WTC11 (cell line): ENCODE measurements at regions not wholly inside any gene's neighbourhood (a gene's known extent, or its start where the extent isn't known, plus 50 kb on each side); places are given as distances from the start of the nearest gene placed in this dataset.
A peak's percentile ranks its signal among the peaks of the same experiment; 100 is the strongest.

Experiments used
- ATAC-seq: fragments of 200-7000 bp; cut with Tn5 transposase; 2 replicates; pipeline ENCODE4 v1.10.0; 2021; ENCODE audit warnings: mild to moderate bottlenecking, moderate library complexity
- CTCF ChIA-PET: fragments of 300-600 bp; sonication (Branson Sonifier 250); formaldehyde crosslinking; loops from one replicate; lab custom pipeline; 2021; ENCODE audit warnings: antibody characterized with exemption; lab: Charles Lee
- POLR2A ChIA-PET: fragments of 350-600 bp; sonication (Branson Sonifier 250); formaldehyde crosslinking; loops from one replicate; lab custom pipeline; 2021; ENCODE audit warnings: antibody characterized with exemption; lab: Charles Lee
- DNase-seq: peaks from one replicate; pipeline ENCODE4 v3.0.0; 2021; ENCODE audit warnings: low spot score
- H3K27ac Mint-ChIP-seq: 2 replicates; pipeline ENCODE4 v1.8.0; 2021; ENCODE audit warnings: mixed read lengths
- H3K27me3 Mint-ChIP-seq: 2 replicates; pipeline ENCODE4 v1.8.0; 2021; ENCODE audit warnings: low read depth, mild to moderate bottlenecking, moderate library complexity, mixed read lengths
- H3K36me3 Mint-ChIP-seq: 2 replicates; pipeline ENCODE4 v1.8.0; 2021; ENCODE audit warnings: mixed read lengths
- H3K4me1 Mint-ChIP-seq: 2 replicates; pipeline ENCODE4 v1.8.0; 2022; ENCODE audit warnings: mixed read lengths
- H3K4me3 Mint-ChIP-seq: 2 replicates; pipeline ENCODE4 v1.8.0; 2021; ENCODE audit warnings: mild to moderate bottlenecking, moderate library complexity, mixed read lengths
- H3K9me3 Mint-ChIP-seq: 2 replicates; pipeline ENCODE4 v1.8.0; 2021; ENCODE audit warnings: mixed read lengths
- FOXK1 ChIP-seq: sonication (generic); formaldehyde crosslinking; IDR thresholded peaks from 2 replicates; pipeline ENCODE4 v1.8.0; 2022; ENCODE audit warnings: mild to moderate bottlenecking, moderate library complexity, missing genetic modification reagents
- GABPB1 ChIP-seq: sonication (generic); formaldehyde crosslinking; IDR thresholded peaks from 2 replicates; pipeline ENCODE4 v1.8.1; 2023; ENCODE audit warnings: mild to moderate bottlenecking, missing genetic modification reagents
- HMGA2 ChIP-seq: fragments of 250-450 bp; sonication (Bioruptor Pico); IDR thresholded peaks from 2 replicates; pipeline ENCODE4 v1.4.0; 2021; ENCODE audit warnings: mild to moderate bottlenecking, moderate library complexity
- IRF2 ChIP-seq: sonication (generic); formaldehyde crosslinking; IDR thresholded peaks from 2 replicates; pipeline ENCODE4 v1.8.0; 2022; ENCODE audit warnings: low read depth, missing genetic modification reagents, borderline replicate concordance
- MYBL2 ChIP-seq: sonication (generic); formaldehyde crosslinking; IDR thresholded peaks from 2 replicates; pipeline ENCODE4 v1.8.1; 2023; ENCODE audit warnings: mild to moderate bottlenecking, moderate library complexity, missing genetic modification reagents
- NFE2L1 ChIP-seq: sonication (generic); formaldehyde crosslinking; IDR thresholded peaks from 2 replicates; pipeline ENCODE4 v1.8.1; 2023; ENCODE audit warnings: missing genetic modification reagents
- NFYB ChIP-seq: sonication (generic); formaldehyde crosslinking; conservative IDR thresholded peaks from 2 replicates; pipeline ENCODE4 v1.8.0; 2022; ENCODE audit warnings: low read depth, missing genetic modification reagents
- NR2C2 ChIP-seq: sonication (generic); formaldehyde crosslinking; IDR thresholded peaks from 2 replicates; pipeline ENCODE4 v1.8.0; 2022; ENCODE audit warnings: mild to moderate bottlenecking, missing genetic modification reagents
- NR3C1 ChIP-seq: sonication (generic); formaldehyde crosslinking; conservative IDR thresholded peaks from 2 replicates; pipeline ENCODE4 v1.8.1; 2023; ENCODE audit warnings: low read depth, mild to moderate bottlenecking, missing genetic modification reagents
- RORB ChIP-seq: fragments of 250-450 bp; sonication (Bioruptor Pico); IDR thresholded peaks from 2 replicates; pipeline ENCODE4 v1.9.0; 2021; ENCODE audit warnings: mild to moderate bottlenecking
- ZNF219 ChIP-seq: sonication (generic); formaldehyde crosslinking; IDR thresholded peaks from 2 replicates; pipeline ENCODE4 v1.8.0; 2023; ENCODE audit warnings: missing genetic modification reagents, mild to moderate bottlenecking, borderline replicate concordance
- ZNF416 ChIP-seq: fragments of 250-450 bp; sonication (Bioruptor Pico); IDR thresholded peaks from 2 replicates; pipeline ENCODE4 v1.9.0; 2021; ENCODE audit warnings: mild to moderate bottlenecking, inconsistent platforms
- TF ChIP-seq, protein P1 (sequence below): fragments of 250-450 bp; sonication (Bioruptor Pico); IDR thresholded peaks from 2 replicates; pipeline ENCODE4 v1.9.0; 2021; ENCODE audit warnings: mild to moderate bottlenecking
- TF ChIP-seq, protein P2 (sequence below): sonication (generic); formaldehyde crosslinking; IDR thresholded peaks from 2 replicates; pipeline ENCODE4 v1.8.1; 2023; ENCODE audit warnings: mild to moderate bottlenecking, missing genetic modification reagents, moderate library complexity
- TF ChIP-seq, protein P3 (sequence below): fragments of 250-450 bp; sonication (Bioruptor Pico); IDR thresholded peaks from 2 replicates; pipeline ENCODE4 v1.8.0; 2021; ENCODE audit warnings: mild to moderate bottlenecking
- TF ChIP-seq, protein P4 (sequence below): sonication (generic); formaldehyde crosslinking; IDR thresholded peaks from 2 replicates; pipeline ENCODE4 v1.8.1; 2022; ENCODE audit warnings: low read depth, missing genetic modification reagents, borderline replicate concordance
- TF ChIP-seq, protein P5 (sequence below): sonication (generic); formaldehyde crosslinking; IDR thresholded peaks from 2 replicates; pipeline ENCODE4 v1.8.0; 2022; ENCODE audit warnings: missing genetic modification reagents
- TF ChIP-seq, protein P6 (sequence below): sonication (generic); formaldehyde crosslinking; IDR thresholded peaks from 2 replicates; pipeline ENCODE4 v1.8.0; 2022; ENCODE audit warnings: mild to moderate bottlenecking, missing genetic modification reagents
- TF ChIP-seq, protein P7 (sequence below): fragments of 250-450 bp; sonication (Bioruptor Pico); IDR thresholded peaks from 2 replicates; pipeline ENCODE4 v1.9.0; 2021; ENCODE audit warnings: moderate library complexity, mild to moderate bottlenecking, inconsistent platforms, borderline replicate concordance

DNA sequence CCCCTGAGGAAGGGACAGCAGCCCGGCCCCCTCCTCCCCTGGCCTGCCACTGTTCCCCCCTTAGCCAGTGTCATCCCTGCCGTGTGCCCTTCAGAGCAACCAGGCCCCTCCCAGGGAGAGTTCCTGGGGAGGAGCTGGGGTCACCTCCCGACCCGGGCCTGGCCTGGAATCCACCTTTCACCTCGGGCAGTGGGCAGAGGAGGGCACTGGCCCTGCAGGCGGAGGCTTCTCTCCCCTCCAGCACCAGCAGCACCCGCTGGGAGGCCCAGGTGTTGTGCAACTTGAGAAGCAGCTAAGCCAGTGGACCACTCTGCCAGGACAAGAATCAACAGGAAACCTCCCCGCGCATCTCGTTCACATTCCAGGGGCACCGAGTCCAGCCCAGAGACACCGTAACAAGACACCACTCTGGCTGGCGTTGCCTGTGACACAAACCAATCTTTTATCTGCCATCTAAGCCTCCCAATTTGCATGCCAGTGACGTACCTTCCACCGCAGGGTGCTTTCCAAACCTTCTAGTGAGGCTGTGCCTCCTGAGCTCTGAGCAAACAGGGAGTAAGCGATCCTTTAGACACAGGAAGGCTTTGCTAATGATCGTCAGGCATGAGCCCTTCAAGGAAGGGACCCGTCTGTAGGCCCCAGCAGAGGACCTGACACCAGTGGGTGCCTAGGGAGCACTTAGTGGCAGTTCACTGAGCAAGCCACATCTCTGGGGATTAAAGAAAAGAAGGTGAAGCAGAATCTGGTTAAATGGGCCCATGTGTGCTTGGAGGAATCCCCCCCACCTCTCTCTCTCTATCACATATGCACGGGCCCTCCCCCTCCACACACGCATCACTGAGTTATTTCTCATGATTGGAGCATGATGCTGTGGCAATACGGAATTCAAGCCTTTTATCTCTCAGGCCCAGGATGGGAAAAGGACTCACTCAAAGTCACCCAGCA, 98.9 kb upstream of the TLE3 start (continued):
- TF ChIP-seq, protein P1, sequence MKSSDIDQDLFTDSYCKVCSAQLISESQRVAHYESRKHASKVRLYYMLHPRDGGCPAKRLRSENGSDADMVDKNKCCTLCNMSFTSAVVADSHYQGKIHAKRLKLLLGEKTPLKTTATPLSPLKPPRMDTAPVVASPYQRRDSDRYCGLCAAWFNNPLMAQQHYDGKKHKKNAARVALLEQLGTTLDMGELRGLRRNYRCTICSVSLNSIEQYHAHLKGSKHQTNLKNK (CRISPR knock-in tag) = no peak
- TF ChIP-seq MYBL2 (CRISPR knock-in tag) (no peak), ZNF416 (CRISPR knock-in tag) (no peak), GABPB1 (0 out of 2 replicates have a peak, but pooled peaks have one; percentile 19), FOXK1 (CRISPR knock-in tag) (0 out of 2 replicates have a peak, but pooled peaks have one; percentile 44), NR3C1 (CRISPR knock-in tag) (no peak), ZNF219 (no peak)
- TF ChIP-seq, protein P2, sequence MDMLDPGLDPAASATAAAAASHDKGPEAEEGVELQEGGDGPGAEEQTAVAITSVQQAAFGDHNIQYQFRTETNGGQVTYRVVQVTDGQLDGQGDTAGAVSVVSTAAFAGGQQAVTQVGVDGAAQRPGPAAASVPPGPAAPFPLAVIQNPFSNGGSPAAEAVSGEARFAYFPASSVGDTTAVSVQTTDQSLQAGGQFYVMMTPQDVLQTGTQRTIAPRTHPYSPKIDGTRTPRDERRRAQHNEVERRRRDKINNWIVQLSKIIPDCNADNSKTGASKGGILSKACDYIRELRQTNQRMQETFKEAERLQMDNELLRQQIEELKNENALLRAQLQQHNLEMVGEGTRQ (CRISPR knock-in tag) = no peak
- TF ChIP-seq, protein P3, sequence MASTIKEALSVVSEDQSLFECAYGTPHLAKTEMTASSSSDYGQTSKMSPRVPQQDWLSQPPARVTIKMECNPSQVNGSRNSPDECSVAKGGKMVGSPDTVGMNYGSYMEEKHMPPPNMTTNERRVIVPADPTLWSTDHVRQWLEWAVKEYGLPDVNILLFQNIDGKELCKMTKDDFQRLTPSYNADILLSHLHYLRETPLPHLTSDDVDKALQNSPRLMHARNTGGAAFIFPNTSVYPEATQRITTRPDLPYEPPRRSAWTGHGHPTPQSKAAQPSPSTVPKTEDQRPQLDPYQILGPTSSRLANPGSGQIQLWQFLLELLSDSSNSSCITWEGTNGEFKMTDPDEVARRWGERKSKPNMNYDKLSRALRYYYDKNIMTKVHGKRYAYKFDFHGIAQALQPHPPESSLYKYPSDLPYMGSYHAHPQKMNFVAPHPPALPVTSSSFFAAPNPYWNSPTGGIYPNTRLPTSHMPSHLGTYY (CRISPR knock-in tag) = no peak
- TF ChIP-seq, protein P4, sequence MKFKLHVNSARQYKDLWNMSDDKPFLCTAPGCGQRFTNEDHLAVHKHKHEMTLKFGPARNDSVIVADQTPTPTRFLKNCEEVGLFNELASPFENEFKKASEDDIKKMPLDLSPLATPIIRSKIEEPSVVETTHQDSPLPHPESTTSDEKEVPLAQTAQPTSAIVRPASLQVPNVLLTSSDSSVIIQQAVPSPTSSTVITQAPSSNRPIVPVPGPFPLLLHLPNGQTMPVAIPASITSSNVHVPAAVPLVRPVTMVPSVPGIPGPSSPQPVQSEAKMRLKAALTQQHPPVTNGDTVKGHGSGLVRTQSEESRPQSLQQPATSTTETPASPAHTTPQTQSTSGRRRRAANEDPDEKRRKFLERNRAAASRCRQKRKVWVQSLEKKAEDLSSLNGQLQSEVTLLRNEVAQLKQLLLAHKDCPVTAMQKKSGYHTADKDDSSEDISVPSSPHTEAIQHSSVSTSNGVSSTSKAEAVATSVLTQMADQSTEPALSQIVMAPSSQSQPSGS (CRISPR knock-in tag) = no peak

DNA sequence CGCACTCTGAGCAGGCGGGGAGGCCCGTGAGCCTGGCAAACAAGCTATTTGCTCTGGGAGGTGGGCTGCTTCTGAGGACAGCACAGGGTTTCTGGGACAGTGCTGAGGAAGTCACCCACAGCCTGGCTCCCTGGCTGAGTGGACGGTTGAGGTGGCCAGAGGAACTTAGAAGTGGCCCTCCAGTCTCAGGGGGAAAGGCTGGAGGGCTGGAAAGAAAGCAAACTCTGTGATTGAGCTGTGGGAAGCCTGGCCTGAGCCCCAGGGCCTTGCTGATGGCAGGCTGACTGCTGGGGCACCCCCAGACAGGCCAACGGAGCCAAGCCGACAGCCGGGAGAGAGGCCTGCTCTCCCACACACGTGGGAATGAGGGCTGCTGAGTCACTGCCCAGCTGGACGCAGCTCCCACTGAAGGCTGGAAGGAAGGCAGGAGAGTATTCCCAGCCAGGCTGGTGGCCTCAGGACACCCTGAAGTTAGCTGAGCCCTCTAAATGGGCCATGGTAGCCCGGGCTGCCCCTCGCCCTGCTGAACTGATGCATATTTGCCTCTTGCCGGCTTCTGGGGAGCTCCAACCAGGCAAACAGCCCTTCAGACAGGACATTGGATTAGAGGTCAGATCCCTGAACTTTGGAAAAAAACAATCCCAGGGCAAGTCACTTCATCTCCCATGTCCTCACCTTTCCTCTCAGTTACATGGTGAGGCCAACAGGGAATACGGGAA, 98.0 kb upstream of the TLE3 start:
- no peak for TF ChIP-seq MYBL2 (CRISPR knock-in tag)
- TF ChIP-seq NFE2L1 = 0 out of 2 replicates have a peak, but pooled peaks have one; percentile 27
- Mint-ChIP-seq H3K36me3 (peaks cover 12% of the 10 kb centered on the region), H3K4me1 (peaks cover 52% of the 10 kb centered on the region), H3K4me3 (no peak overlapping the region), H3K27ac (no peak overlapping the region), H3K9me3 (peaks cover 14% of the 10 kb centered on the region), H3K27me3 (peaks cover 3% of the 10 kb centered on the region; the same call in 1 of the 2 replicates)
- ATAC-seq (no peak), DNase-seq (no peak)
- POLR2A ChIA-PET = interaction anchor here (1.1 kb wide), 1 partner anchor 29 kb away, joined by 3 read pairs; no protein-coding TSS in a partner anchor
- CTCF ChIA-PET = interaction anchor here (0.7 to 1.9 kb wide), 2 partner anchors 13 to 592 kb away, joined by 3 to 11 read pairs; no protein-coding TSS in a partner anchor

DNA sequence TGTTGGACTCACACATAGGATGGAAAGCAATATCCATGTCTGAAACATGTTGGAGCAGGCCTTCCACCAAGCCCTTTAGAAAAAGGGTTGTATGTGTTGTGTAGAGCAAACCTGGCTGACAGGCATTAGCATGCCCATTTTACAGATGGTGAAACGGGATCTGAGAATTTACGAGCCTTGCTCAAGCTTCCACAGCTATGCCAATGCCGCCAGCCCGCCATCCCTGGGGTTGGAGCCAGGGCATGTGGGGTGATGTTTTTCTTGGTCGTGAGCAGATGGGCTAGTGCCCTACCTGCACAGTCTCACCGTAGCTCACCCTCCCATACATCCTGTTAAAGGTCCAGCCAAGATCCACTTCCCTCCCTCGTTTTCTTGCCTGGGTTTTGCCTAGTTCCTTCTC, 97.5 kb upstream of the TLE3 start:
- no peak for ATAC-seq
- CTCF ChIA-PET = no interaction called here
- TF ChIP-seq NFYB (CRISPR knock-in tag) (no peak), NR2C2 (no peak), RORB (no peak), HMGA2 (CRISPR knock-in tag) (no peak), GABPB1 (no peak), IRF2 (CRISPR knock-in tag) (no peak)
- TF ChIP-seq, protein P4 (CRISPR knock-in tag) = no peak
- TF ChIP-seq, protein P5, sequence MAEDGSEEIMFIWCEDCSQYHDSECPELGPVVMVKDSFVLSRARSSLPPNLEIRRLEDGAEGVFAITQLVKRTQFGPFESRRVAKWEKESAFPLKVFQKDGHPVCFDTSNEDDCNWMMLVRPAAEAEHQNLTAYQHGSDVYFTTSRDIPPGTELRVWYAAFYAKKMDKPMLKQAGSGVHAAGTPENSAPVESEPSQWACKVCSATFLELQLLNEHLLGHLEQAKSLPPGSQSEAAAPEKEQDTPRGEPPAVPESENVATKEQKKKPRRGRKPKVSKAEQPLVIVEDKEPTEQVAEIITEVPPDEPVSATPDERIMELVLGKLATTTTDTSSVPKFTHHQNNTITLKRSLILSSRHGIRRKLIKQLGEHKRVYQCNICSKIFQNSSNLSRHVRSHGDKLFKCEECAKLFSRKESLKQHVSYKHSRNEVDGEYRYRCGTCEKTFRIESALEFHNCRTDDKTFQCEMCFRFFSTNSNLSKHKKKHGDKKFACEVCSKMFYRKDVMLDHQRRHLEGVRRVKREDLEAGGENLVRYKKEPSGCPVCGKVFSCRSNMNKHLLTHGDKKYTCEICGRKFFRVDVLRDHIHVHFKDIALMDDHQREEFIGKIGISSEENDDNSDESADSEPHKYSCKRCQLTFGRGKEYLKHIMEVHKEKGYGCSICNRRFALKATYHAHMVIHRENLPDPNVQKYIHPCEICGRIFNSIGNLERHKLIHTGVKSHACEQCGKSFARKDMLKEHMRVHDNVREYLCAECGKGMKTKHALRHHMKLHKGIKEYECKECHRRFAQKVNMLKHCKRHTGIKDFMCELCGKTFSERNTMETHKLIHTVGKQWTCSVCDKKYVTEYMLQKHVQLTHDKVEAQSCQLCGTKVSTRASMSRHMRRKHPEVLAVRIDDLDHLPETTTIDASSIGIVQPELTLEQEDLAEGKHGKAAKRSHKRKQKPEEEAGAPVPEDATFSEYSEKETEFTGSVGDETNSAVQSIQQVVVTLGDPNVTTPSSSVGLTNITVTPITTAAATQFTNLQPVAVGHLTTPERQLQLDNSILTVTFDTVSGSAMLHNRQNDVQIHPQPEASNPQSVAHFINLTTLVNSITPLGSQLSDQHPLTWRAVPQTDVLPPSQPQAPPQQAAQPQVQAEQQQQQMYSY (CRISPR knock-in tag) = no peak
- TF ChIP-seq, protein P6, sequence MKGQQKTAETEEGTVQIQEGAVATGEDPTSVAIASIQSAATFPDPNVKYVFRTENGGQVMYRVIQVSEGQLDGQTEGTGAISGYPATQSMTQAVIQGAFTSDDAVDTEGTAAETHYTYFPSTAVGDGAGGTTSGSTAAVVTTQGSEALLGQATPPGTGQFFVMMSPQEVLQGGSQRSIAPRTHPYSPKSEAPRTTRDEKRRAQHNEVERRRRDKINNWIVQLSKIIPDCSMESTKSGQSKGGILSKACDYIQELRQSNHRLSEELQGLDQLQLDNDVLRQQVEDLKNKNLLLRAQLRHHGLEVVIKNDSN (CRISPR knock-in tag) = no peak
- TF ChIP-seq, protein P7, sequence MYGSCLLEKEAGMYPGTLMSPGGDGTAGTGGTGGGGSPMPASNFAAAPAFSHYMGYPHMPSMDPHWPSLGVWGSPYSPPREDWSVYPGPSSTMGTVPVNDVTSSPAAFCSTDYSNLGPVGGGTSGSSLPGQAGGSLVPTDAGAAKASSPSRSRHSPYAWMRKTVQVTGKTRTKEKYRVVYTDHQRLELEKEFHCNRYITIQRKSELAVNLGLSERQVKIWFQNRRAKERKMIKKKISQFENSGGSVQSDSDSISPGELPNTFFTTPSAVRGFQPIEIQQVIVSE (CRISPR knock-in tag) = no peak

More for the DNA sequence above, 97.5 kb upstream of the TLE3 start:
- peaks cover 3% of the 10 kb centered on the region; the same call in 1 of the 2 replicates for H3K27me3 Mint-ChIP-seq
- H3K27ac Mint-ChIP-seq = no peak overlapping the region
- H3K9me3 Mint-ChIP-seq = peaks cover 14% of the 10 kb centered on the region
- DNase-seq = no peak
- POLR2A ChIA-PET = no interaction called here
- peaks cover 57% of the 10 kb centered on the region for H3K4me1 Mint-ChIP-seq
- peaks cover 12% of the 10 kb centered on the region for H3K36me3 Mint-ChIP-seq
- H3K4me3 Mint-ChIP-seq = no peak overlapping the region
